ENCODE measurements at regions not wholly inside any gene's neighbourhood (a gene's known extent, or its start where the extent isn't known, plus 50 kb on each side); places are given as distances from the start of the nearest gene placed in this dataset.

GRCh38 chr6:165970001-165970400 lies 197.7 kb downstream of the TBXT start:
- no peak overlapping the region for H3K9ac ChIP-seq (ENCODE audit: low read depth in 1 of 2, low read length in 2 of 2)
- 80% methylated on average over 4 of the region's 4 CpGs for WGBS
- no peaks in the 10 kb centered on the region for H3K9me3 ChIP-seq (ENCODE audit: control insufficient read depth in 4 of 4, low read length in 3 of 4)
- no peaks in the 10 kb centered on the region for H3K4me1 ChIP-seq (ENCODE audit: control insufficient read depth in 4 of 4, insufficient read depth in 4 of 4, low read length in 3 of 4)
- no peak for DNase-seq (ENCODE audit: low spot score)
- TF ChIP-seq ATF3 (IDR thresholded peaks at IDR 0.05) (no peak), NR2F2 (IDR thresholded peaks at IDR 0.05) (no peak), SP1 (IDR thresholded peaks at IDR 0.05) (no peak), FOXA1 (IDR thresholded peaks at IDR 0.05) (no peak), YY1 (IDR thresholded peaks at IDR 0.05) (no peak), MAX (IDR thresholded peaks at IDR 0.05) (no peak), REST (IDR thresholded peaks at IDR 0.05) (no peak), CTCF (IDR thresholded peaks at IDR 0.05; ENCODE audit: low read depth, low read length, missing input control) (no peak), RAD21 (IDR thresholded peaks at IDR 0.05) (no peak), TAF1 (conservative IDR thresholded peaks at IDR 0.05) (no peak), EGR1 (IDR thresholded peaks at IDR 0.05; ENCODE audit: low read depth in 2 of 2) (no peak), JUND (IDR thresholded peaks at IDR 0.05) (no peak), GABPA (IDR thresholded peaks at IDR 0.05 in 1 of 2, conservative IDR thresholded peaks at IDR 0.05 in 1 of 2) (no peak), HNF4G (IDR thresholded peaks at IDR 0.05) (no peak)
- TF ChIP-seq, protein P1, sequence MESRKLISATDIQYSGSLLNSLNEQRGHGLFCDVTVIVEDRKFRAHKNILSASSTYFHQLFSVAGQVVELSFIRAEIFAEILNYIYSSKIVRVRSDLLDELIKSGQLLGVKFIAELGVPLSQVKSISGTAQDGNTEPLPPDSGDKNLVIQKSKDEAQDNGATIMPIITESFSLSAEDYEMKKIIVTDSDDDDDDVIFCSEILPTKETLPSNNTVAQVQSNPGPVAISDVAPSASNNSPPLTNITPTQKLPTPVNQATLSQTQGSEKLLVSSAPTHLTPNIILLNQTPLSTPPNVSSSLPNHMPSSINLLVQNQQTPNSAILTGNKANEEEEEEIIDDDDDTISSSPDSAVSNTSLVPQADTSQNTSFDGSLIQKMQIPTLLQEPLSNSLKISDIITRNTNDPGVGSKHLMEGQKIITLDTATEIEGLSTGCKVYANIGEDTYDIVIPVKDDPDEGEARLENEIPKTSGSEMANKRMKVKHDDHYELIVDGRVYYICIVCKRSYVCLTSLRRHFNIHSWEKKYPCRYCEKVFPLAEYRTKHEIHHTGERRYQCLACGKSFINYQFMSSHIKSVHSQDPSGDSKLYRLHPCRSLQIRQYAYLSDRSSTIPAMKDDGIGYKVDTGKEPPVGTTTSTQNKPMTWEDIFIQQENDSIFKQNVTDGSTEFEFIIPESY (IDR thresholded peaks at IDR 0.05) = no peak
- H3K36me3 ChIP-seq (ENCODE audit: control insufficient read depth in 4 of 4, insufficient read depth in 3 of 4, low read depth in 1 of 4, low read length in 3 of 4) = no peaks in the 10 kb centered on the region
- no peak overlapping the region for H3K27ac ChIP-seq (ENCODE audit: low read depth in 1 of 2, low read length in 2 of 2)
- no peaks in the 10 kb centered on the region for H3K27me3 ChIP-seq (ENCODE audit: control insufficient read depth in 4 of 4, insufficient read depth in 4 of 4, low read length in 3 of 4)
- H3K4me3 ChIP-seq (ENCODE audit: low read depth in 1 of 3, low read length in 3 of 3) = no peak overlapping the region

DNA sequence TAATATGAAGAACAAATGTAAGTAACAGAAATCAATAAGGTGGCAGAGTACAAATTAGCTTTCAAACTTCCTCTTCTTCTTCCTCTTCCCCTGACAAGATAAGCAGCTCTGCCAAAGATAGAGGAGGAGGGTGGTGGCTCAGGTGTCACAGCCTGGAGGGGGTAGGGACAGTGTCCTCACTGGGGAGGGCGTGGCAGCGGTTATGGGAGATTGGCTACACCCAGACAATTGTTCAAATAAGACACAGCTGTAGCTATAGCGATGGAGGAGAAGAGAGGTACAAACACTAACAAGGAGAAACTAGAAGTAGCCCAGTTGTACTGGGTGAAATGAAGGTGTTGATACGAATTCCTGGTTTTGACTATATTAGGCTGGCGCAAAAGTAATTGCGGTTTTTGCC lies 198.5 kb downstream of the TBXT start:
- Histone ChIP-seq H3K9ac (ENCODE audit: low read depth in 1 of 2, low read length in 2 of 2) (no peak overlapping the region), H3K27ac (ENCODE audit: low read depth in 1 of 2, low read length in 2 of 2) (no peak overlapping the region), H3K4me3 (ENCODE audit: low read depth in 1 of 3, low read length in 3 of 3) (no peak overlapping the region), H3K36me3 (ENCODE audit: control insufficient read depth in 4 of 4, insufficient read depth in 3 of 4, low read depth in 1 of 4, low read length in 3 of 4) (no peaks in the 10 kb centered on the region), H3K4me1 (ENCODE audit: control insufficient read depth in 4 of 4, insufficient read depth in 4 of 4, low read length in 3 of 4) (no peaks in the 10 kb centered on the region), H3K9me3 (ENCODE audit: control insufficient read depth in 4 of 4, low read length in 3 of 4) (no peaks in the 10 kb centered on the region), H3K27me3 (ENCODE audit: control insufficient read depth in 4 of 4, insufficient read depth in 4 of 4, low read length in 3 of 4) (no peaks in the 10 kb centered on the region)
- TF ChIP-seq NR2F2 (IDR thresholded peaks at IDR 0.05) (no peak), HNF4G (IDR thresholded peaks at IDR 0.05) (no peak), SP1 (IDR thresholded peaks at IDR 0.05) (no peak), FOXA2 (IDR thresholded peaks at IDR 0.05) (no peak), MAX (IDR thresholded peaks at IDR 0.05) (no peak), JUND (IDR thresholded peaks at IDR 0.05) (no peak), ATF3 (IDR thresholded peaks at IDR 0.05) (no peak), RAD21 (IDR thresholded peaks at IDR 0.05) (no peak), TAF1 (conservative IDR thresholded peaks at IDR 0.05) (no peak), RXRA (IDR thresholded peaks at IDR 0.05) (no peak), EGR1 (IDR thresholded peaks at IDR 0.05; ENCODE audit: low read depth in 2 of 2) (no peak)
- TF ChIP-seq, protein P1 (IDR thresholded peaks at IDR 0.05) = no peak
- no peak for DNase-seq (ENCODE audit: low spot score)
- 81% methylated on average over 6 of the region's 6 CpGs for whole genome bisulfite sequencing
